ENCODE measurements at regions not wholly inside any gene's neighbourhood (a gene's known extent, or its start where the extent isn't known, plus 50 kb on each side); places are given as distances from the start of the nearest gene placed in this dataset.

- no peak for DNase-seq (ENCODE audit: low read depth)
Observed at GRCh38 chr4:3343358-3343757, 50.5 kb downstream of the RGS12 start.

GRCh38 chr4:3344104-3344503 is 51.3 kb downstream of the RGS12 start:
- DNase-seq (ENCODE audit: low read depth) = no peak

GRCh38 chr4:3344596-3344995 is 51.8 kb downstream of the RGS12 start:
- DNase-seq (ENCODE audit: low read depth) = no peak

DNA sequence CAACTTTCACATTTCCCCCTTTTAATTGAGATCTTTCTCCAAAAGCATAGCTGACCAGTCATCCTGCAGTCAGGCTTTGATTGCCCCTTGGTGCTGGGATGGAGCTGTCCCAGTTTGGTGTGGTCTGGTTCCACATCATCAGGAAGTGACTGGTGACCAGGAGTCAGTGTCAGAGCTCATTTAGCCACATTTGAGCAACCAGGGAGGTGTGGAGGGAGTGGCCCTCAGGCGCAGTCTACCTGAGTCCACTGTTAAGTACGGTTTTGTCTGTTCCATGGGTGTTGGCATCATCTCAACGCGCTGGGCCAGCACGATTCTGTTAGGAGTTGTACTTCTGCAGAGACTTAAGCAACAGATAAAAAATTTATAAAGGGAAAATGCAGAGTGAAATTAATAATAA is 52.6 kb downstream of the RGS12 start:
- DNase-seq (ENCODE audit: low read depth) = no peak

- peak; percentile 27 for DNase-seq (ENCODE audit: low read depth)
Observed at GRCh38 chr4:3346146-3346545, 53.3 kb downstream of the RGS12 start.

GRCh38 chr4:3347871-3348270 is 55.0 kb downstream of the RGS12 start:
- no peak for DNase-seq (ENCODE audit: low read depth)

- no peak for DNase-seq (ENCODE audit: low read depth)
Observed at GRCh38 chr4:3348621-3349020, 55.8 kb downstream of the RGS12 start.

GRCh38 chr4:3349116-3349515 is 56.3 kb downstream of the RGS12 start:
- no peak for DNase-seq (ENCODE audit: low read depth)

DNA sequence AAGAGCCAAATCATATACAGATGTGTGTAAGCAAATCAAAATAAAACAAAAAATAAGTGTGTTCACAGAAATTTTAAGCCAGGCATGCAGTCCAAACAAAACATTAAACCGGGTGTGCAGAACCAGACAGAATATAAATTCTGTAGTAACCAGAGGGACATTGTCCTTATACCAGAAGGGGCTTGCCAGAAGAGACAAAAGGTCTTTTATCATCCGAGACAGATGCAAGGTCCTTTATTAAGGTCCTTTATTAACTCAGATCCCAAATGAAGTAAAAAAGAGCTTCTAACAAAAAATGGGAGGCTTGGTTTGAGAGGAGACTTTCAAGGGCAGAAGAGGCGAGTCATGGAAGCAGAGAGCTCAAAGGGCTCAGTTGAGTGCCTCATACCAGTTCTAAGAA is 59.2 kb downstream of the RGS12 start:
- no peak for DNase-seq (ENCODE audit: low read depth)

DNA sequence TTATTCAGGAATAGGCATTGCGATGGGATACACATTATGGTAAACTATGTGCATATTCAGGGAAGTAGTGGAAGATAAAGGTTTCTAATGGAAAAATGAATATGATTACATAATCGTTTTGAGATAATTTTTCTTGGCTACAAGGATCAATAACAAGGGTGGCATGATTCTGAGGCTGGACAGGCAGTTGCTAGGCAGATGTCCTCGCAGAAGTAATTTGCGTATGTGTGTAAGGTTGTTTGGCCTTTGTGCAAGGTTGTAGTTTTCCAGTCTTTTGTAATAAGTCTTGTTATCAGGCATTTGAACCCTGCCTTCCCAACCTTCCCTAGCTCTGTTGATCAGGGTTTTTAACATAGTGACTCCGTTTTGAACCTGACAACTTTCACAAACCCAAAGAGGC is 59.7 kb downstream of the RGS12 start:
- no peak for DNase-seq (ENCODE audit: low read depth)

GRCh38 chr4:3352941-3353594 is 60.2 kb downstream of the RGS12 start:
- no peak for DNase-seq (ENCODE audit: low read depth)

DNA sequence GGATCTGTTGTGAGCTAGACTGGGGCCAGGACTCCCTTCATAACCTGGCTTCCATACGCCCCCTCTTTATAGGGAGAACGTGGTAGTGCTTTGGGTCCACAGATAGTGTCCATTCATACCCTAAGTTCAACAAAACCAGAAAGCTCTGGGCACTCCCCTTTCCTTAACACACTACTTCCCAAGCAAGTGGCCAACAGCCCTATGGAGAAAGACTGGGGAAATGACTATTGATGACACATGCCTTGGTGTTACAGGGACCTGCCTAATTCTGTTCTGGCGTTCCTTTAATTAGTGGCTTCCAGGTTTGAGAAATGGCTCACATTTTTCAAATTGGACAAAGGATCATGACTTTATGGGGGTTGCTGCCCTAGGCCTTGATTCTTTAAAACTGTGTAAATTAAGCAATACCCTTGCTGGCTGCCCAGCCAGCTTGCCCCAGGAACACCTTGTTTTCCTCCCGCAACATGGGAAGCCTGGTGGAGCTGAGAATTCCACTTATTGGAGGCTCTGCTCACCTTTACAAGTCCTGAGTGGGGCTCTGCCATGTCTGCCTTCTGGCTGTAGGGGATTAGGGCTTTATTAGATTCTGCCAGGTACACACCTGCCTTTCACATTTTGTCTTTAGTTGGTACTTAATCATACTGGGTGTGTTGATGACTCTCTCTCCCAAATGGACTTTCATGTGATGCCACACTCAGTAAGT is 61.1 kb downstream of the RGS12 start:
- no peak for DNase-seq (ENCODE audit: low read depth)

- no peak for DNase-seq (ENCODE audit: low read depth)
Observed at GRCh38 chr4:3354455-3354811, 61.6 kb downstream of the RGS12 start.

GRCh38 chr4:3355266-3355748 is 62.5 kb downstream of the RGS12 start:
- DNase-seq (ENCODE audit: low read depth) = no peak

DNA sequence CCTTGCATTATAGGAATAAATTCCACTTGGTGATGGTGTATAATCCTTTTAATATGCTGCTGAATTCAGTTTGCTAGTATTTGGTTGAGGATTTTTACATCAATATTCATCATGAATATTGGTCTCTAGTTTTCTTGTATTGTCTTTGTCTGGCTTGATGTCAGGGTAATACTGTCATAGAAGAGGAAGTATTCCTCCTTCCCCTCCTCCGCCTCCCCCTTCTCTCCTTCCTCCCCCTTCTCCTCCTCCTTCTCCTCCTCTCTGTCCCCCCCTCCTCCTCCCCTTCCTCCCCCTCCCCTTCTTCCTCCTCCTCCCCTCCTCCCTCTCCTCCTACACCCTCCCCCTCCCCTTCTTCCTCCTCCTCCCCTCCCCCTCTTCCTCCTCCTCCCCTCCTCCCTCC is 65.8 kb downstream of the RGS12 start:
- no peak for DNase-seq (ENCODE audit: low read depth)

DNA sequence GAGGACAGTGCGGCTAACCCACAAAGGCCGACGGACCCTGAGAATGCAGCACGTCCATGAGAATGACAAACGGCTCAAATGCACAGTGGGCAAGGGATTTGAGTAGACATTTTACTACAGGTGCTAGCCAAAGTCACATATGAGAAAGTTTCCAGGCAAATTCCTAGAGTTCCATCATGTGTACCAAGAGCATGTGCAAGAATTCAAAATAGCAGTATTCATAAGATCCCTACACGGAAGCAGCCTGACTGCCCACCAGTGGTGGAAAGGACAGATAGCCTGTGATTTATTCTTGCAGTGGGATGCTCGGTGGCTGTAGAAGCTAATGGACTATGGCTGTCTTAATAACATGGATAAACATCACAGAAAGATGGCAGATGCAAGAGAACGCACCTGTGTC is 68.0 kb downstream of the RGS12 start:
- DNase-seq (ENCODE audit: low read depth) = no peak

GRCh38 chr4:3361406-3361805 is 68.6 kb downstream of the RGS12 start:
- DNase-seq (ENCODE audit: low read depth) = no peak

- no peak for DNase-seq (ENCODE audit: low read depth)
Observed at GRCh38 chr4:3361896-3362295, 69.1 kb downstream of the RGS12 start.

DNA sequence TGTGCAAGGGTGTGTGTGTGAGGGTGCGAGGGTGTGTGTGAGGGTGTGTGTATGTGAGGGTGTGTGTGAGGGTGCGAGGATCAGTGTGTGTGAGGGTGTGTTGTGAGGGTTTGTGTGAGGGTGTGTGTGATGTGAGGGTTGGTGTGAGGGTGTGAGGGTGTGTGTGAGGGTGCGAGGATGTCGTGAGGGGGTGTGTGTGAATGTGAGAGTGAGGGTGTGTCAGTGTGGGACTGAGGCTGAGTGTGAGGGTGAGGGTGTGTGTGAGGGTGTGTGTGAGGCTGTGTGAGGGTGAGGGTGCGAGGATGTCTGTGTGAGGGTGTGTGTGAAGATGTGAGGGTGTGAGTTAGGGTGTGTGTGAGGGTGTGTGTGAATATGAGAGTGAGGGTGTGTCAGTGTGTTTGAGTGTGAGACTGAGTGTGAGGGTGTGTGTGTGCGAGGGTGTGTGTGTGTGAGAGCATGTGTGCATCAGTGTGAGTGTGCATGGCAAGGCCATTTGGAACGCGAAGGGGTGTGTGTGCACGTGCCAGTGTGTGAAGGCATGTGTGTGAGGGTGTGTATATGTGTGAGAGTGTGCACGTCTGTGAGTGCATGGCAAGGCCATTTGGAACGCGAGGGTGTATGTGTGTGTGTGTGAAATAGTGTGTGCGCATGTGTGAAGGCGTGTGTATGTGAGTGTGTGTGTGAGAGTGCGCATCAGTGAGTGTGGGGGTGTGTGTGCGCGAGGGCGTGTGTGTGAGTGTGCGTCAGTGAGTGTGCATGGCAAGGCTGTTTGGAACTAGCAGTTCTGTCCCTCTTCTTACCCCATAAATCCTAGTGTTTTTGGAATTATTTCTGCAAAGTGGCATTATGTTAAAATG is 69.8 kb downstream of the RGS12 start:
- no peak for DNase-seq (ENCODE audit: low read depth)

DNA sequence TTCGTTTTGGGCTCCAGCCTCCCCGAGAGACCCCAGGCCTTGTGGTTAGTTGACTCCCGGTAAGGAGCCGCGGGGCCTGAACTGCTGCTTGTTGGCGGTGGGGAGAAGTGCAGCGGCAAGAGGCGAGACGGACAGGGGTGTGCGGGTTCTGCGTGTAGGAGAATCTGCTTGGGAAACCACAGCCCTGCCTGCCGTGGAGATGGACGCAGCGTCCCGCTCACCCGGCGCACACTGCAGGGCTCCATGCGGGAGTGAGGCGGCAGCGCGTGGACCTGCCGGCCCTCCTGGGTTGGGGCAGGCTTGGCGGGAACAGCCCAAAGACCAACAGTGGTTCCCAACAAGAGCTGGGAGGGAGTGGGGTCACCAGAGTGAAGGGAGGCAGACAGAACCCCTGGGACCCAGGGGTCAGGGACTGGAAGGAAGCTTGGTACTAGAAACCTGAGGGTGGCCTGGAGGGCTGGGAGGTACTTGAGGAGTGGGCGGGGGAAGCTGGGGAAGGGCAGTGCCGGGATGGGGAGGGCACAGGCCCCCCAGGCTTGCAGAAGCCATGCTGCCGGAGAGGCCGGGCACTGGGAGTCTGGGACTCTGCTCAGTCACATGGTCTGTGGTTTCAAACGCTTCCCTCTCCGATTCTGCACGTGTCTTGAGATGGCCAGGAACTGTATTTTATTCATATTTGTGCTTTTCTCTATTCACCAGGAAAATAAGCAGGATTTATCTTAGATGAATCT is 70.8 kb downstream of the RGS12 start:
- no peak for DNase-seq (ENCODE audit: low read depth)

- DNase-seq (ENCODE audit: low read depth) = no peak
Observed at GRCh38 chr4:3364199-3364598, 71.4 kb downstream of the RGS12 start.

- no peak for DNase-seq (ENCODE audit: low read depth)
Observed at GRCh38 chr4:3364634-3365314, 72.0 kb downstream of the RGS12 start.

All from CMK (cell line).